Fibroblast of lung (primary cell): ENCODE measurements at regions not wholly inside any gene's neighbourhood (a gene's known extent, or its start where the extent isn't known, plus 50 kb on each side); places are given as distances from the start of the nearest gene placed in this dataset.

Experiments used
- DNase-seq, 2 donors: peaks; one replicate each; pipeline versions ENCODE4 v3.0.0 to v3.0.0-alpha.2; 2010; ENCODE audit warnings: low read depth in 2 of 2
- H2AFZ ChIP-seq: 2 replicates; pipeline ENCODE4 v1.5.1; 2012; ENCODE audit warnings: low read length, control low read depth, inconsistent platforms
- H3K27ac ChIP-seq: 2 replicates; pipeline ENCODE4 v1.5.1; 2011; ENCODE audit warnings: low read length, control low read depth; ENCODE audit not compliant: insufficient read depth
- H3K27me3 ChIP-seq: 2 replicates; pipeline ENCODE4 v1.5.1; 2011; ENCODE audit warnings: mild to moderate bottlenecking, low read length; ENCODE audit not compliant: control insufficient read depth, insufficient read depth
- H3K36me3 ChIP-seq: 2 replicates; pipeline ENCODE4 v1.5.1; 2011; ENCODE audit warnings: low read length; ENCODE audit not compliant: control insufficient read depth, insufficient read depth
- H3K4me1 ChIP-seq: 2 replicates; pipeline ENCODE4 v1.5.1; 2011; ENCODE audit warnings: low read length; ENCODE audit not compliant: control insufficient read depth, insufficient read depth; ENCODE audit errors: extremely low read depth
- H3K4me2 ChIP-seq: 2 replicates; pipeline ENCODE4 v1.5.1; 2011; ENCODE audit warnings: low read length, control low read depth; ENCODE audit not compliant: insufficient read depth; ENCODE audit errors: extremely low read depth
- H3K4me3 ChIP-seq, 4 experiments: fragments of 200-600 bp in 1 of 4; sonication (generic) in 1 of 4; replicated peaks in 1 of 4; 2 replicates each; pipeline ENCODE4 v1.5.1; 2011 to 2016; ENCODE audit warnings: low read length in 4 of 4, low read depth in 3 of 4, mild to moderate bottlenecking in 3 of 4, control low read depth in 2 of 4, inconsistent platforms in 1 of 4, mixed read lengths in 1 of 4; ENCODE audit not compliant: insufficient read depth in 1 of 4; ENCODE audit errors: control extremely low read depth in 1 of 4
- H3K79me2 ChIP-seq: 2 replicates; pipeline ENCODE4 v1.5.1; 2012; ENCODE audit warnings: mild to moderate bottlenecking, low read length, inconsistent platforms; ENCODE audit not compliant: control insufficient read depth, insufficient read depth
- H3K9ac ChIP-seq: 2 replicates; pipeline ENCODE4 v1.5.1; 2011; ENCODE audit warnings: mild to moderate bottlenecking, low read length, control low read depth; ENCODE audit not compliant: insufficient read depth
- H3K9me3 ChIP-seq: 2 replicates; pipeline ENCODE4 v1.5.1; 2012; ENCODE audit warnings: low read depth, low read length; ENCODE audit not compliant: control insufficient read depth, insufficient read depth
- H4K20me1 ChIP-seq: 2 replicates; pipeline ENCODE4 v1.5.1; 2011; ENCODE audit warnings: low read length; ENCODE audit not compliant: control insufficient read depth, insufficient read depth; ENCODE audit errors: extremely low read depth
- CTCF ChIP-seq, 2 donors: IDR thresholded peaks in 1 of 2; conservative IDR thresholded peaks in 1 of 2; 1 replicate in 1 of 2; 2 replicates in 1 of 2; pipeline ENCODE4 v1.5.1; 2011 to 2012; ENCODE audit warnings: low read length in 2 of 2, control low read depth in 1 of 2, inconsistent platforms in 1 of 2, low read depth in 1 of 2, mild to moderate bottlenecking in 1 of 2
- EZH2 ChIP-seq: IDR thresholded peaks from 2 replicates; pipeline ENCODE4 v1.5.1; 2012; ENCODE audit warnings: low read length, control low read depth, mild to moderate bottlenecking; ENCODE audit errors: missing control alignments

GRCh38 chr3:59341459-59341858, 291.6 kb upstream of the CFAP20DC start:
- Histone ChIP-seq H3K9me3 (no peaks in the 10 kb centered on the region), H4K20me1 (no peaks in the 10 kb centered on the region), H2AFZ (no peak overlapping the region), H3K36me3 (no peaks in the 10 kb centered on the region), H3K4me3 (no peak overlapping the region), H3K27me3 (no peaks in the 10 kb centered on the region), H3K9ac (no peak overlapping the region), H3K4me1 (no peaks in the 10 kb centered on the region), H3K27ac (no peak overlapping the region), H3K4me2 (no peak overlapping the region), H3K79me2 (no peaks in the 10 kb centered on the region)
- no peak for DNase-seq
- no peak for TF ChIP-seq EZH2
- no peak for TF ChIP-seq CTCF (conservative IDR thresholded peaks at IDR 0.05 in 1 of 2, IDR thresholded peaks at IDR 0.05 in 1 of 2; ENCODE audit: low read depth in 1 of 2, low read length in 2 of 2)

GRCh38 chr3:59339818-59340217, 290.0 kb upstream of the CFAP20DC start:
- H3K9ac ChIP-seq: no peak overlapping the region
- H3K9me3 ChIP-seq: no peaks in the 10 kb centered on the region
- no peaks in the 10 kb centered on the region for H3K4me1 ChIP-seq
- no peak for DNase-seq
- H2AFZ ChIP-seq: no peak overlapping the region
- no peaks in the 10 kb centered on the region for H3K36me3 ChIP-seq
- TF ChIP-seq CTCF (conservative IDR thresholded peaks at IDR 0.05 in 1 of 2, IDR thresholded peaks at IDR 0.05 in 1 of 2; ENCODE audit: low read depth in 1 of 2, low read length in 2 of 2) (no peak), EZH2 (no peak)
- H3K27me3 ChIP-seq: no peaks in the 10 kb centered on the region
- no peak overlapping the region for H3K4me2 ChIP-seq
- H3K27ac ChIP-seq: no peak overlapping the region
- H4K20me1 ChIP-seq: no peaks in the 10 kb centered on the region
- H3K4me3 ChIP-seq: no peak overlapping the region
- H3K79me2 ChIP-seq: no peaks in the 10 kb centered on the region

GRCh38 chr3:59338934-59339333, 289.1 kb upstream of the CFAP20DC start:
- H3K9ac ChIP-seq: no peak overlapping the region
- no peaks in the 10 kb centered on the region for H3K27me3 ChIP-seq
- TF ChIP-seq EZH2 (no peak), CTCF (conservative IDR thresholded peaks at IDR 0.05 in 1 of 2, IDR thresholded peaks at IDR 0.05 in 1 of 2; ENCODE audit: low read depth in 1 of 2, low read length in 2 of 2) (no peak)
- no peak overlapping the region for H3K4me2 ChIP-seq
- H4K20me1 ChIP-seq: no peaks in the 10 kb centered on the region
- H3K4me3 ChIP-seq: no peak overlapping the region
- no peaks in the 10 kb centered on the region for H3K79me2 ChIP-seq
- no peak overlapping the region for H2AFZ ChIP-seq
- H3K27ac ChIP-seq: no peak overlapping the region
- DNase-seq: no peak
- H3K36me3 ChIP-seq: no peaks in the 10 kb centered on the region
- no peaks in the 10 kb centered on the region for H3K4me1 ChIP-seq
- no peaks in the 10 kb centered on the region for H3K9me3 ChIP-seq
